MM.1S (cell line): ENCODE measurements at regions not wholly inside any gene's neighbourhood (a gene's known extent, or its start where the extent isn't known, plus 50 kb on each side); places are given as distances from the start of the nearest gene placed in this dataset.

Experiments used
- EZH2 ChIP-seq: fragments of 300-600 bp; sonication (generic); optimal IDR thresholded peaks from 2 replicates; pipeline ENCODE3; 2017; ENCODE audit warnings: low read depth, mild to moderate bottlenecking, antibody characterized with exemption, low read length, mixed read lengths
- EZH2phosphoT487 ChIP-seq: fragments of 300-600 bp; sonication (generic); IDR thresholded peaks from 2 replicates; pipeline ENCODE4 v1.6.1; 2018; ENCODE audit warnings: antibody characterized with exemption, low read length
- TF ChIP-seq, protein P1 (sequence below): fragments of 300-600 bp; sonication (generic); IDR thresholded peaks from 2 replicates; pipeline ENCODE4 v1.5.1; 2016; ENCODE audit warnings: antibody characterized with exemption, low read length, mixed read lengths

DNA sequence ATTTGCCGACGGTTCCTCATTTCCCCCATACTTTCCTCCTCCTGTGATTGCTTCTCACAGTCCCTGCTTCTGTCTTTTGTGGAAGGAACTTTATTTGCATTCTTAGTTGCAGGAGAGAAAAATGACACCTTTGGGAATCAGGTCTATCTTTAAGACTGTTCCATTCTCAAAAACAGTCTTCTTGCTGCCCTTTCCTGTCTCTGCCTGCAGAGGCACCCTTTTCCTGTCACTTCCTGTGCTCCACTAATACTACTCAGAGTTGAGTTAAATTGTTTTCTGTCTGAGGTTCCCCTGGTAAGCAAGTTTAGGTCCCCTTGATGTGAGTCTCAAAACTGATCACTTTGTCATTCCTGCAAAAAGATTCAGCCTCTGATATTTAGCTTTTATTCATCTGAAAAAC is 208.8 kb upstream of the CLNK start:
- TF ChIP-seq, protein P1, sequence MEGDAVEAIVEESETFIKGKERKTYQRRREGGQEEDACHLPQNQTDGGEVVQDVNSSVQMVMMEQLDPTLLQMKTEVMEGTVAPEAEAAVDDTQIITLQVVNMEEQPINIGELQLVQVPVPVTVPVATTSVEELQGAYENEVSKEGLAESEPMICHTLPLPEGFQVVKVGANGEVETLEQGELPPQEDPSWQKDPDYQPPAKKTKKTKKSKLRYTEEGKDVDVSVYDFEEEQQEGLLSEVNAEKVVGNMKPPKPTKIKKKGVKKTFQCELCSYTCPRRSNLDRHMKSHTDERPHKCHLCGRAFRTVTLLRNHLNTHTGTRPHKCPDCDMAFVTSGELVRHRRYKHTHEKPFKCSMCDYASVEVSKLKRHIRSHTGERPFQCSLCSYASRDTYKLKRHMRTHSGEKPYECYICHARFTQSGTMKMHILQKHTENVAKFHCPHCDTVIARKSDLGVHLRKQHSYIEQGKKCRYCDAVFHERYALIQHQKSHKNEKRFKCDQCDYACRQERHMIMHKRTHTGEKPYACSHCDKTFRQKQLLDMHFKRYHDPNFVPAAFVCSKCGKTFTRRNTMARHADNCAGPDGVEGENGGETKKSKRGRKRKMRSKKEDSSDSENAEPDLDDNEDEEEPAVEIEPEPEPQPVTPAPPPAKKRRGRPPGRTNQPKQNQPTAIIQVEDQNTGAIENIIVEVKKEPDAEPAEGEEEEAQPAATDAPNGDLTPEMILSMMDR = peak; percentile 38
- no peak for TF ChIP-seq EZH2phosphoT487
- no peak for TF ChIP-seq EZH2
